ENCODE measurements at regions not wholly inside any gene's neighbourhood (a gene's known extent, or its start where the extent isn't known, plus 50 kb on each side); places are given as distances from the start of the nearest gene placed in this dataset.

- TF ChIP-seq CTCF (IDR thresholded peaks at IDR 0.05 in 2 of 3, conservative IDR thresholded peaks at IDR 0.05 in 1 of 3; ENCODE audit: borderline replicate concordance in 1 of 3, insufficient read depth in 1 of 3, low read depth in 2 of 3, low read length in 2 of 3) (no peak), EGR1 (IDR thresholded peaks at IDR 0.05; ENCODE audit: low read depth) (no peak), POLR2A (IDR thresholded peaks at IDR 0.05; ENCODE audit: borderline replicate concordance, extremely low read depth, insufficient read depth, insufficient read length) (no peak), YY1 (IDR thresholded peaks at IDR 0.05; ENCODE audit: extremely low read depth, insufficient replicate concordance, low read depth, low read length) (no peak), EZH2 (IDR thresholded peaks at IDR 0.05) (no peak), POLR2AphosphoS5 (IDR thresholded peaks at IDR 0.05; ENCODE audit: low read depth, low read length) (no peak), RAD21 (IDR thresholded peaks at IDR 0.05; ENCODE audit: low read depth) (no peak), SIN3A (IDR thresholded peaks at IDR 0.05; ENCODE audit: low read depth) (no peak), ELF1 (IDR thresholded peaks at IDR 0.05; ENCODE audit: borderline replicate concordance, low read depth) (no peak), TCF7L2 (IDR thresholded peaks at IDR 0.05; ENCODE audit: borderline replicate concordance, extremely low read depth, insufficient read depth, insufficient read length) (no peak)
Measured at GRCh38 chr13:26502826-26503225, 54.7 kb upstream of the WASF3 start.
